HG03439 (cell line): ENCODE measurements at regions not wholly inside any gene's neighbourhood (a gene's known extent, or its start where the extent isn't known, plus 50 kb on each side); places are given as distances from the start of the nearest gene placed in this dataset.
A peak's percentile ranks its signal among the peaks of the same experiment; 100 is the strongest.

ENCODE experiments used
- ATAC-seq: cut with Tn5 transposase; IDR thresholded peaks from one replicate; pipeline ENCODE4 v1.9.1; 2021; ENCODE audit warnings: mild to moderate bottlenecking, moderate library complexity; ENCODE audit not compliant: unreplicated experiment

DNA sequence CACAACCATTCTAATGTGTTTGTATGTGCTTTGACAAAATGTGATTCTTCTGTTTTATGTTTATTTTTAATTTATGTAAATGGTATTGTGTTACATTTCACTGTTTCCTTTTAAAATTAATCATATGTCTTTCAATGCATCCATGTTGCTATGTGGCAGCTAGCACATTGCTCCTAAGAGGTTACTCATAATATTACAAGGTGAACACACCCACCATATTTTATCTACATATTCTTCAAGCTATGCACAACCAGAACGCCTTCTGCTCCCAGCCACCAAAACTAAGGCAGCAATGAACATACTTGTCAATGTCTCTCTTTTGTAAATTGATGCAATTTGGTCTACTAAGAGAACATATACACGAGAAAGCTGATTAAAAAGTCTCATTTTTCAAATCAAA, 160.6 kb upstream of the OSR1 start:
- ATAC-seq = no peak

- no peak for ATAC-seq
These were observed 148.7 kb upstream of the OSR1 start for GRCh38 chr2:19507137-19507536.

GRCh38 chr2:19505199-19506136, 147.0 kb upstream of the OSR1 start:
- no peak for ATAC-seq

DNA sequence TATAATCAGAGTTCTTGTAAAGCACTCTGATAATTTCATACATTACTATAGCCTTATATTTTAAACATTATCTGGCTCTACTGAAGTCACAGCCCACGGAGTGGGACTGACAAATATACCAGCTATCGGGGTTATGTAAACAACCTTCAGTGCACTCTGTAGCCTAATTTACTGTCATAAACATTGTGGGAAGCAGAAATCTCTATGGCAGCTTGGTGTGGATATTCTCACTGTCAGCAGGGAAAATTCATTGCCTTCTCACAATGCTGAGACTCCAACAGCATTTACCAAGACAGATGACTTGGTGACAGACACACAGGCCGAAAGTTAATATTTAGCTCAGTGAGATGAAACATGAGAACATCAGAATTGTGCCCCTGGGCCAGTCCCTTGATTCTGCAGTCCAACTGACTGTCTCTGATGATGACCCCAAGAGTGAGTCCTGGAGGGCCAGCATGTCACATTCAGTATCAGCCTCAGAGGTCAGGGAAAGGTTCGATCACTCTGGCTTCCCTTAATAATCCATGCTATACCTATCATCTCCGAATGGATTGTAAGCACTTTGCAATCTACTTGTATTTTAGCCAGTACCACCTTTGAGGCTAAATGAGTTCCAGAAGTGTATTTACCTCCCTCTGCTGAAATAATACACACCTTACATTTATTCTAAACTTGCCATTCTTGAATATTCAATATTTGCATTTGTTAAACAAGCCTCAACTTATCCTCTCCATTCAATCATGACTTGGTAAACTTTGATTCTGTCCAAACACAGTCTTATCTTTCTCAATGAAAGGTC, 146.2 kb upstream of the OSR1 start:
- no peak for ATAC-seq

- no peak for ATAC-seq
These were observed 145.5 kb upstream of the OSR1 start for GRCh38 chr2:19503915-19504314.

GRCh38 chr2:19503406-19503805, 145.0 kb upstream of the OSR1 start:
- no peak for ATAC-seq

DNA sequence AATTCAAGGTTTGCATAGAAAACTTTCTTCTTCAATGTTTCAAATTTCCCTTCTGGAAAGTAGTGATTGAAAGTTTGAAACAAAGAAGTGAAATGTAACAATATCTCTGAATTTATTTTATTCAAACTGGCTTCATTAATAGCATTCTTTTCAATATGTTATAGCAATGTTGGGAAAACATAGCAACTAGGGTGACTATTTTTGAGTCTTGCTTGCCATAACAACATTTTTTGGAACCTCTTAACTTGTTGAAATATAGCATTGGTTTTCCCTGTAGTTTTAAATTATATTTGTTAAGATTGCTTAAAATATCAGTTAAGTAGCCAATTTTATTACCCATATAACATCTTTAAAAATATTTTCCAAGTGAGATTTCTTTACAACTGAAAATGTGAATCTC, 141.7 kb upstream of the OSR1 start:
- no peak for ATAC-seq

GRCh38 chr2:19496646-19497045, 138.2 kb upstream of the OSR1 start:
- no peak for ATAC-seq

GRCh38 chr2:19494241-19494640, 135.8 kb upstream of the OSR1 start:
- ATAC-seq = no peak

- ATAC-seq = no peak
These were observed 133.4 kb upstream of the OSR1 start for GRCh38 chr2:19491796-19492195.

- ATAC-seq = no peak
These were observed 132.5 kb upstream of the OSR1 start for GRCh38 chr2:19490846-19491435.

DNA sequence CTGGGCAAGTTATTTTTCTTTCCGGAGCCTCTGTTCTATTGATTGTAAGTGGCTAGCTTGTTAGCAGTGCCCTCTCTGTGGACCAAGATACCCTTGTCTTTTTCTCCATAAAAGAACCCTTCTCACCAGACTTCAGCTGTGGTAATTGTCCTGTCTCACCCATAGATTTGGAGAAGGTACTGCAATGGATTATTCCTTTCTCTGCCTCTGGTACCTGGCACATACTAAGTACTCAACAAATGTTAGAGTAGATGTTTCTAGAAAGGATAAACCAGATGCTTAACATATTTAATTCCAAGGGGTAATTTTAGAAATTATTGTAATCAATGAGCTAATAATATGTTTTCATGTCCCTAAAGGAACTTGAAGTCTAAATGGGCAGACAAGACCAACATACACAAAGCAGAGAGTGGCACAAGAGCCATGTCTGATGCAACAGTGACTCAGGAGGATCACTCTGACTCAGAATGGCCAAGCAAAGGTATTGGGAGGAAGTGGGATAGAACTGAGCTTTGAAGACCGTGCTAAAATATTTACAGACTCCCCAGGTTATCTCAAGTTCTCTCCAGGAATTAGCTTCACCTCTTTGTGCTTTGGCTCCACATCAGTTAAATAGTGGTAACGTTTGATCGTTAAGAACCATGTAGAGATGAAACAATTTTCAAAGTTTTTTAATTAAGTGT, 129.7 kb upstream of the OSR1 start:
- ATAC-seq = peak; percentile 87

- ATAC-seq = no peak
These were observed 126.3 kb upstream of the OSR1 start for GRCh38 chr2:19484736-19485135.

- no peak for ATAC-seq
These were observed 122.2 kb upstream of the OSR1 start for GRCh38 chr2:19480673-19481072.

GRCh38 chr2:19479666-19480065, 121.2 kb upstream of the OSR1 start:
- ATAC-seq = no peak

DNA sequence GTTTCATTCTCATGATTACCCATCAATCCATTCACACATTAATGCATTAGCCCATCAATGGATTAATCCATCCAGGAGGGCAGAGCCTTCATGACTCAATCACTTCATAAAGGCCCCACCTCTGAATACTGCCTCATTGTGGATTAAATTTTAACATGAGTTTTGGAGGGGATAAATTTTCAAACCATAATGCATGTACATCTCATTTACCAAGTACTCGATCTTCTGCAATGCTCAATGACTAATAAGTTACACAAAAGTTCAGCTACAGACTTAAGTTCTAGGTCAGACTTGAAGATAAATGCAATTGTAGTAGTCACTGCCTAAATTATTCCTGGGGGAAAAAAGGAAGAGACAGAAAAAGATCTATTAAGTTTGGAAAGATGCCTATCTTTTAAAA, 120.0 kb upstream of the OSR1 start:
- ATAC-seq = no peak

- ATAC-seq = no peak
These were observed 117.9 kb upstream of the OSR1 start for GRCh38 chr2:19476327-19476726.

DNA sequence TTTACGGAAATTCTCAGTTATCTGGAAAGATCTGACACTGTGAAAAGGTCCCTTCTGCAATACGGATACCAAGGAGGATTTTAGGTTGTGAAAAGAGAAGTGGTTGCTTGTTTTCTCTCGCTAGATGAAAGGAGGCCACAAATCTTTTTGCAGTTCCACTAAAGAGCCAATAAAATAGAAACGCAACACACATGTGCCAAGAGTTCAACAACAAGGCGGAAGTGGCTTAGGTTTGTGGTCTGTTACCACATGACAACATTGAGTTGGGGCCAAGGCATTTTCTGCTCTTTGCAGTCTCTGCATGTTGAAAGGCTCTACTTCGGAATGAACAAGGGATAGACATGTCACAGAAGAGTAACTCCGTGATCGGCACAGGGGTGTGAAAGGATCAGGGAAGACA, 115.7 kb upstream of the OSR1 start:
- no peak for ATAC-seq

- no peak for ATAC-seq
These were observed 114.9 kb upstream of the OSR1 start for GRCh38 chr2:19473350-19473749.

GRCh38 chr2:19472391-19472978, 114.1 kb upstream of the OSR1 start:
- no peak for ATAC-seq

DNA sequence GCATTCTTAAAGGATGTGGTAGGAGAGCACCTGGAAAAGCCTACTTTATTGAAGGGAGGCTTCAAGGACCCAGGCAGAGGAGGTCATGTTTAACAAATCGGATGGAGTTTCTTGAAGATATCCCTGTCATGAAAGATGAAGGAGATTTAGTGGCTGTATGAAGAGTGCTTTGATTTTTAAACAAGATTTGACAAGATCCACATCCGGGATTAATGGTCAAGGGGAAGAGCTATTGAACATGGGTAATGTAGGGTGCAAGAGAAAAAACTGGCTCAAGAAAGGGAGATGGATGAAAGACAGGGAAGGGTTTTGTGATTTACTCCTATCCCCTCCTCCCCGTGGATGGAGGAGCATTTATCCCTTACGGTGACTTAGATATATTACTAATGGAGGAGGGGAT, 113.1 kb upstream of the OSR1 start:
- ATAC-seq = no peak
